Sciatic nerve (tissue), 2 donors: ENCODE measurements at regions not wholly inside any gene's neighbourhood (a gene's known extent, or its start where the extent isn't known, plus 50 kb on each side); places are given as distances from the start of the nearest gene placed in this dataset.

Experiments used
- ATAC-seq: fragments of 200-7000 bp; cut with Tn5 transposase; one replicate; pipeline ENCODE4 v1.9.1; 2020; ENCODE audit warnings: mild to moderate bottlenecking, moderate library complexity
- DNase-seq: peaks from one replicate; pipeline ENCODE4 v3.0.0-alpha.2; 2020; ENCODE audit warnings: low spot score
- intact Hi-C: fragments of 100-400 bp; cut with DNase I; formaldehyde crosslinking; loops from one replicate; pipeline ENCODE4 v1.14.2; 2022
- donor health status: DM: no; HTN: no; CAD: no.
- donor health status: DM: no; HTN: no; CAD: no.

DNA sequence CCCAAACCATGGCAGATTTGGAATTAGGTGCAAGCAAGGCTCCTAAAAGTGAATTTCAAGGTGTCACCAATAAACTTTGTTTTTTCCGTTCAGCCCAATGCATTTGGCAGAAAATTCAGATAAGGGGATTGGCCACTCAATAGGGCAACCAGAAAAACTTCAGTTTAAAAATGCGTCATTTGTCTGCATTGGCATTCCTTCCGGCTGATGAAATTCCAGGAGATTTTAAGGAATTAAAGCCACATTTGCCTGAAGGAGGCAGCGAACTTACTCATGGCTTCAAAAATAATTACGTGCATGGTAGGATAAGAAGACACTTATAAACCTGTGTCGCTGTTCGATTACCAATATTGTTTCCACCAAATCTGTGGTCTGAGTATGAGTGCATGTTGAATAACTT lies 151.9 kb downstream of the SALL1 start:
- DNase-seq (no peak), ATAC-seq (no peak)
- intact Hi-C loops, result no loop called here

DNA sequence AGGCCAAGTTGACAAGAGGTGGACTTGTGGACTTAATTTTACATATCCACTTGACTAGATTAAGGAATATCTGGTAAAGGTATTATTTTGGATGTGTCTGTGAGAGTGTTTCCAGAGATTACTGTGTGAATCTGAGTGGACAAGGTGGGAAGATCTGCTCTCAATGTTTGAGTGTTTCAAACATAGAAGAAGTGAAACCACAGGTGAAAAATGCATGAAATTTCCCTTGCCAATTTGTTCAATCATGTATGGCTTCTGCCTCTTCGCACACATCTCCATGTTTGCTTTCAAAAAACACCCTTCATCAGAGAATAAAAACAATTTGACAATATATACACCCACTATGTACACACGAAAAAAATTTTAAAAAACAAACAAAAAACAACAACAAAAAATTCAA lies 152.7 kb downstream of the SALL1 start:
- DNase-seq, result no peak
- ATAC-seq, result no peak
- intact Hi-C loops, result no loop called here

DNA sequence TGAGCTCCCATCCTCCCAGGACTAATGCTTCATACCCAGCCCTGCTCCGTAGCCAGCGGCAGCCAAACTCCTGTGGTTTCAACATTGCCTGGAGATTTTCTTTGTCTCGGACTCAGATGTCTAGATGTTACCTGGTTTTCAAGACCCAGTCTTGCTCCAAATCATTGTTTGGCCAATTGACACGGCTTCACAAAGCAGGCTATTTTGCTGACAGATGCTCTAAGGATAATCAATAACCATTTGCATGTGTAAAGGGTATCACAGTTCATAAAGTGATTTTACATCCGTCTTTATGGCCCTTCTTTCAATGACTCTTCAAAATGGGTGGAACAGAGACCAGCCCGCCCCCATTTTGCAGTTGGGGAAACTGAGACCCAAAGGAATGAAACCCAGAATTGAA lies 153.4 kb downstream of the SALL1 start:
- no peak for ATAC-seq
- intact Hi-C loops, result no loop called here
- DNase-seq, result no peak

DNA sequence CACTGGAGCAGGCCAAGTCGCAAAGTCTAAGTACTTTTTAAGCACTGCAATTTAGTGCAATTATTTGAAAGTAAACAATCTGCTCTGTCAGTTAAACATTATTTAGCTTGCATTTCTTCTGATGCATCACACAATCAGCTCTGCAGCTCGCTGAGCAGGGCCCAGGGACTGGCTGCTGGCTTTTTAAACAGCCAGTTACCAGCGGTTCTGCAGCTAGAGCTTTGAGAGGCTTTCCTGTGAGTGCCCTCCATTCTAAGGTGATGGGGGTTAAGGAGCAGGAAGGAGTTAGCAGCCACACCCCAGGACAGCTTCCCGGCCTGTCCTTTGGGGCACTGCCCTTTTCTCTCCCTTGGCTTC lies 154.3 kb downstream of the SALL1 start:
- ATAC-seq (no peak), DNase-seq (no peak)
- intact Hi-C loops, result no loop called here

DNA sequence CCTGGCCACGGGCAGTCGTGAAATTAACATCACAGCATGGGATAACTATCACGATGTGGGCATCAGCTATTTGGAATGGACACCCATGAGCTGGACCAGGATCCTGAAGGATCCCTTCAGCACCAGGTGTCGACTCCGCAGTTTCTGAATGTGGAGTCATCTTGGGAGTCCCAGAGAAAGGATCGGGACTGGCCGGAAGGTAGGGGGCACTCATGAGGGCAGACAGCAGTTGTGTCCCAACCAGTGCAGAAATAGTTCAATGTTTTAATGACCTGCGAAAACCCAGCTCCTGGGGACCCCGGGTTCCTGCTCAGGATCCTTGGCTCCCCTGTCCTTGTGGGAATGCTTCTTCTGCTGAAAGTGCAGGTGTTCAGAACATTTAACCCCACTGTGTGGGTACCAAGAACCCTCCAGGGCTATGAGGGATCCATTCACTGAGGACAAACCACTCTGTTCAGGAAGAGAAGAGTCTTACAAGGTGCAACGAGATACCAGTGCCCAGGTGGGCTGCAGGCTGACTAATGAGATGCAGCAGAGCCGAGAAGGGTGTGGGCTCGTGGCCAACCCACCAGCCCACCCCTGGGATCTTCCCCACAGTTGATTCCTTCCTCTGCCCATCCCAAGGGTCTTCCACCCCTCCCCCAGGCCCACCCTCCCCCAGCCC lies 154.8 kb downstream of the SALL1 start:
- intact Hi-C loops, result no loop called here
- DNase-seq (no peak), ATAC-seq (no peak)

DNA sequence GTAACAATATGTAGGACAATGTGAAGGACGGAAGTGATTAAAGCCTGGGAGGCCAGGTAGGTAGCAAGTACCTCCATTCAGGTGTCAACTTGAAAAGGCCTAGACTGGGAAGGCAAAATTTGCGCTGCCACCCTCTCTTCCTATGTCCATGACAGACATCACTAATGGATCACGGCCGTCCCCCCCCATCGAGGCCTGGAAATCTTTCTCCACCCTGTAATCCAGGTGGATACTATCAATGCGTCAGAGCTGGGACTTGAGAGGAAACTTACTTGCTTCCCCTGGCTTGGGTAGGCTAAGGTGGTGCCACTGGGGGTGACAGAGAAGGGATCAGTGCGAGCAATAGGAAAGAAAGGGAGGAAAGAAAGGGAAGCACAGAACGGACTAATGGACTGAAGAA lies 156.1 kb downstream of the SALL1 start:
- DNase-seq (no peak), ATAC-seq (no peak)
- intact Hi-C loops, result no loop called here

DNA sequence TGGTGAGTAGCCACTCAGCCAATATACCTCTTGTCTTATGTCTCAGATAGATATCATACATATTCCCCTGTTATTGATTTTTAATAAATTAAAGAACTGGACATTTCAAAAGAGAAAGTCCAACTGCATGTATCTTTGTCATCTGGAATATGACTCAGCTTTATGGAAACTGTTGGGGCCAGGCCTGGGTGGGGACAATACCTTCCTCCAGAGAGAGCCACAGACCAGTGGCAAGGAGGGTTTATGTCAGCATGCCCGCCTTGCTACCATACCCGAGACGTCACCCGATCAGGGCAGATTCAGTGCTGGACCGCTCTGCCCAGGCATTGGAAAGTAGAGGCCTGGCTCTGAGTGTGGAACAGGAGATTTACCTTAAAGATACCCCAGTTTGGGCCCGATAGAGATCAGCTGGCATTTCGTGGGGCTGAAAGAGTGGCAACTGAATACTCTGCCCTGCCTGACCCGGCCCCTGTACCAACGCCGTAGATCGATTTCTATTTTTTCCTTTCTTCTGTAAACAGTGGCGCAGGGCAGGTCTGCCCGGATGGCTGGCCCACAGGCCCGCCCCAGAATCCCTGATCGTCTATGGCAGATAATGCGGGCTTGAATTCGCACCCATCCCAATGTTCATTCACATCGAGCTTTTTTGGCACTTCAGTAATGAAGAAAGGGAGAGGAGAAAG lies 158.6 kb downstream of the SALL1 start:
- DNase-seq, result no peak
- no peak for ATAC-seq
- intact Hi-C loops, result no loop called here

DNA sequence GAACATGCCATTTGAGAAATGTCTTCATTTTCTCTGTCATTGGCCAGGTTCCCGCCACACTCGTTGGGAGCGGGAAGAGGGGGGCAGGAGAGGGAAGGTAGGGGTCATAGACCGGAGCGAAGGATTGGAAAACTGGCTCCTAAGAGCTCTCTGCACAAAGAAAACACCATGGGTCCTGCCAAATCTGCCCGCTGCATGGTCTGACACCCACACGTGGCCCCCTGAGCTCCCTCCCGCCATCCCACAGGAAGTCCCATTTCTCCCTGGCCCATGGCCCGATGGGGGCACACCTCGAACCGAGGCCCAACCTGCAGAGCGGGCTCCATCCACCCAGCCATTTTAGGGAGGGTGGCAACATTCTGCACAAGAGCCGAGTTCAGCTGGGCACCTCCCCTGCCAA lies 159.6 kb downstream of the SALL1 start:
- DNase-seq (no peak), ATAC-seq (no peak)
- intact Hi-C loops, result no loop called here

DNA sequence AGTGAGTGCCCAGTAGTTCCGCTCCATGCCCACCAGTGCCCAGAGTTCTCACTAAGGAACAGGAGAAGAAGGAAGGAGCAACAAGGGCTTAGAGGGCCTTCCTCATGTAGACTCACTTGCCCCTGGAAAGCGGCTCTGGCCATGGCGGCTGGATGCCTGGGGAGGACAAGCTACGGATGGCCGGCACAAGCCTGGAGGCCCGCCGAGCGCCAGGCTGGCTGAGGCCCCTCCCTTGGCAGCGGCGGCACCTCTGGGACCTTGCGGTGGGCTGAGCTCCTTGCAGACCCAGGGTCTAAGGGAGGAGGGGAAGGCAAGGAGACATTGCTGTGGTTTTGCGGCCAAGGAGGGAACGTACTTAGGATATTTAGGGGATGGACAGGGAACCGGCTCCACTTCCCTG lies 160.1 kb downstream of the SALL1 start:
- ATAC-seq, result no peak
- no peak for DNase-seq
- intact Hi-C loops, result no loop called here

DNA sequence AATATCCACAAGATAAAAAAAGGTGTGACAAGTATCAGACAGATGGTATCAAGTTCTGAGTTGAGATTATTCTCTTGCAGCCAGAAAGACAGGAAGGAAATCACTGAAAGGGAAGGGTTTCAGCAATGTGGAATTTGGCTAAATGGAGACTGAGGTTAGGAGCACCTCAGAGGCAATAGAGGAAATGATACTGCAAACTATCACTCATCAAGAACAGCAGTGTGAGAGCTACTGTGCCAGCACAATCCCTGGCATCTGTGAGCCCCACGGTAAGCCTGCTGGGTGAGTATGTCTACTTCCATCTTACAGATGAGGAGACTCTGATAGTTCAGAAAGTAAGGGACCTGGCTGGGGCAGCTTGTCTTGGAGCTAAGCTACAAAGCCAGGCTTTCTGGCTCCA lies 162.0 kb downstream of the SALL1 start:
- ATAC-seq, result no peak
- intact Hi-C loops, result no loop called here

DNA sequence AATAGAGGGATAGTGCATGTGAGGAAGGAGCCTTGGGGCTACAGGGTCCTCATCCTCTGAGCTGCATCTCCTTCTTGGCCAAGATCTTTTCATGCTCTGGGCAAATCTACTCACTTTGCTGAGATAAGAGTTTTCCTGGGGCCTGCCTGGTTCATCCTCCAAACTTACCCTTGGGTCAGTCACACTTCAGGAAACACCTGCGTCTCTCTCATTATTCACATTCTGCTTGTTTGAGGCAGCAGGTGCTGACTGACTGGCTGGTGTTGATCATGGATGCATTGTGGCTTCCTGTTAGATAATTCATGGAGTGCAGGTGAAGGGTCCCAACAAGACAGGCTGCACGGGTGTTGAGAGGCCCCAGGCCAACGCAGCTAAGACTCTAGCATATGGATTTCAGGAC lies 162.6 kb downstream of the SALL1 start:
- DNase-seq (no peak), ATAC-seq (no peak)
- intact Hi-C loops, result no loop called here

More for the DNA sequence above, 162.0 kb downstream of the SALL1 start:
- DNase-seq, result no peak

DNA sequence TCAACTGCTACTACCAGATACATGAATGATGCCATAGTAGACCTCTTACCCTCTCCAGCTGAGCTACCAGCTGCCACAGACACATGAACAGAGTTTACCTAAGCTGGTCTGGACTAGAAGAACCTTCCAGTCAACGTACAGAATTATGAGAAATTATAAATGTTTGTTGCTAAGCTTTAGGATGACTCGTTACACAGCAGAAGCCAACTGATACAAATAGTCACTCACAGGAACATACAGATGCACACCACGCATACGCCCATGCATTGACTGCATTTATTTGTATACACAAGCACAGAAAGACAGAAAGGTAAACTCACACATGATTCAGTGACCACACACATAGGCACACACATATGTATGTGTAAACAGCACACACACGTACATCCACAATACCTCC lies 164.6 kb downstream of the SALL1 start:
- no peak for DNase-seq
- intact Hi-C loops, result no loop called here
- no peak for ATAC-seq

DNA sequence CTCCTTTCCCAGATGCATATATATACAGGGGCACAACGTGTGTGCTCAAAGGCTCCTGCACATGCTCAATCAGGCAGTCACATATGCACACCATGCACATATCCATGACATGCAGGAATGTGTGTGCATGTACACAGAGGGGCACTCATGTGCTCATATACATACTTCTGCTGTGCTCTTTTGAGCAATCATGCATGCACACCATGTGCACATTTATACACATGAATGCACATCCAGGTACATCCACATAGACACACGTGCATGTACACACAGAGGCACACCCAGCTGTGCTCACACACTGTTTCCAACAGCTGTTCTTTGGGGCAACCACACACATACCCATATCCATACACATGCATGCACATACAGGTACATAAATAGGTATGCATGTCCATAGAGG lies 165.3 kb downstream of the SALL1 start:
- no peak for ATAC-seq
- intact Hi-C loops, result no loop called here
- no peak for DNase-seq

DNA sequence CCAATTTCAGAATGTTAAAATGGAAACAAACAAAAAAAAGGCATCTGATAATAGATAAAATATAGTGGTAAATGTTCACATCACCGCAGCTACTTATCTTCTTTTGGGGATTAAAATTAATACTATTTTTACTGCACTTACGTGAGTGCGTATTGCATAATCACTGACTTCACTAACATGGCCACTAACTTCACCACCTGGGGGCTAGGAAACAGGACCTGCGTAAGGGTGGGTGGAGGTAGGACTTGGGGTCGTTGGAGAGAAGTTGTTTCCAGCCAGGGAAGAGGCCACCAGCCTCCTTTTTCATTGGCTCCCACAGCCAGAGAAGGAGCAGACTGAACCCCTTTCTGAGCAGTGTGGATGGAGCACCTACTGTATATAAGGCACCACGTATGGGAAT lies 166.4 kb downstream of the SALL1 start:
- intact Hi-C loops, result no loop called here
- ATAC-seq (no peak), DNase-seq (no peak)

DNA sequence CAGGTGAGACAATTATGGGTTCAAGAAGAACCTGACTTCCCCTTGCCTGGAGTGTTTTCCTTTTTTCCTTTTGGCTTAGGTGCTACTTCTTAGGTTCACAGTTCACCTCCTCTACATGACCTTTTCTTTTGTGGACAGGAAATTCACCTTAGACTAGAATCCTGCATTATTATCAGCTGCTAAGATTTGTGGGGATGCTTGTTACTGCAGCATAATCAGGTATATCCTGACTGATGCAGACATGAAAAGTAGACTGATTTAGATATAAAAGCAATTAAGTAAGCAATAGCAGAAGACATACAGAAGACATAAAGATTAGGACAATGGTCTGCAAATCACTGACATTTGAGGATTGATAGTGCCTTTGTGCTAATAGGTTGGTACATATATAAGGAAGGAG lies 168.3 kb downstream of the SALL1 start:
- DNase-seq, result no peak
- ATAC-seq, result no peak
- intact Hi-C loops, result no loop called here

DNA sequence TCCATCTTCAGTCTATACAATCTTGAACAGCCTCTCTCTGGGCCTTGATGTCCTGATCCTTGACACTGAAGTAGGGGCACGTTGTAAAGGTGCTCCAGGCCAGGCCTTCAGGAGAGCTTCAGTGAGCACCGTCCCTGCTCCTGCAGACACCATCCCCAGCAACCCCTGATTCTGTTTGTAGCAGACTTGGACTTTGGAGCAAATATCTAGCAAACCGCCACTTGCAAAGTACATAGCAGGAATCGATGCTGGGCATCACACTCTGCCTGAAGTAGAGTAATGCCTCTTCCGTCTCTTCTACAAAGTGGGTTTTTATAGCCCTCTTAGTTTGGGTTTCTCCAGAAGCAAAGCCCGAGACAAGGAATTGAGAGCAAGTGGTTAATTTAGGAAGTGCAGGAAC lies 169.1 kb downstream of the SALL1 start:
- intact Hi-C loops, result no loop called here
- ATAC-seq, result no peak
- no peak for DNase-seq

DNA sequence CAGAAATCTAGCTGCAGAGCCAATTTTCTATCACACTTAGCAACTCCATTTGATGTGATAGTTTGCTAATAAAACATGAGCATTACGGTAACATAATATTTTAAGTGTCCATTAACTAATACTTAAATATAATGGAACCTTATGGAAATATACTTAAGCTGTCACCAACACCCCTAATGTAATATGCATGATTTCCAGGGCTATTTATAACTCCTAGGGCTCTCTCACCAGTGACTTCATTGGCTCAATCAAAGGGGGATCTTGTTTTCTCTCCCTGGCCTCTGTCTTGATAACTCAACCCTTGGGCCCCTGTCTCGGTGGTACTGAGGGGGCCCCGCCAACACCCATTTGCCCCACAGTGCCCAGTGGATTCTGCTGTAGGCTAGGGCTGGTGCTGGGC lies 170.4 kb downstream of the SALL1 start:
- ATAC-seq (no peak), DNase-seq (no peak)
- intact Hi-C loops, result no loop called here

DNA sequence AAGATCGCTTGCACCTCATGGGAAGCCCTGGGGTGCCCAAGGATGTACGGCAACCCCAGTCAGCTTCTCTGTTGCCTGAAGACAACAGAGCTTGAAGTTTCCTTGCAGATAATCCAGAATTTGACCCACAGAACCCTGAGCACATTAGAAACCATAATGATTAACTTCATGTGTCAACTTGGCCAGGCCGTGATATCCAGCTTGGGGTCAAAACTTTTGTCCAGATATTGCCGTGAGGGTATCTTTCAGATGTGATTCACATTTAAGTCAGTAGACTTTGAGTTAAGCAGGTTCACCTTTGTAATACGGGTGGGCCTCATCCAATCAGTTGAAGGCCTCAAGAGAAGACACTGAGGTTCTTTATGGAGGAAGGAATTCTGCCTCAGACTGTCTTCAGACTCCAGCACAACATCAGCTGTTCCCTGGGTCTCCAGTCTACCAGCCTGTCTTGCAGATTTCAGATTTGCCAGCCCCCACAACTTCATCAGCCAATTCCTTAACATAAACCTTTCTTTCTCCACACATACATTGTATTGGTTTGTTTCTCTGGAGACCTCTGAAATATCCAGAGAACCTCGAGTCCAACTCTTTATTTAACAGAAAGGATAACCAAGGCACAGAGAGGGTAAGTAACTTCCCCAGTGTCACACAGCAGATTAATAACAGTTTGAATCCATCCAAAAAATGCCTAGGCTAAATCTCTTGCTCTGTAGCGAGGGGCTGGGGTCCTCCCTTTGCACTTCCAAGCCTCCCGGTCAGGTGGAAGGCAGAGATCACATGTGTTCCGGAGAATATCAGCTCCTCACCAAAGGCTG lies 171.1 kb downstream of the SALL1 start:
- no peak for DNase-seq
- intact Hi-C loops, result no loop called here
- no peak for ATAC-seq

DNA sequence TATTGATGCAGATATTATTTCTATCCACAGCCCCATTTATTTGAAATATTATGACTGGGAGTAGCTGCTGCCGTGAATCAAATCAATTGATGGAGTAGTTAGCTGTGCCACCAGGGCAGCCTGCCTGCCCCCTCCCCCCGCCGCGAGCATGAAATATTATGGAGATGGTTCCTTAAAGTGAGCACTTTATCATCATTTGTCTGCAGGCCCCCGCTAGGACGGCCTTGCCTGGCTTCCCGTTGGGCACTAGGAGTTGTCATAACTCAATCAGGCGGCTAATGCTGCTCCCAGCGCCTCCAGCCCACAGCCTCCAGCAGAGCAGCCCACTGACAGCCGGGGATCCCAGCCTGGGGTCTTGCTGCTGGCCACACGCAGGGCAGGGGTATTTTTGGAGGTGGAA lies 173.9 kb downstream of the SALL1 start:
- intact Hi-C loops, result no loop called here

DNA sequence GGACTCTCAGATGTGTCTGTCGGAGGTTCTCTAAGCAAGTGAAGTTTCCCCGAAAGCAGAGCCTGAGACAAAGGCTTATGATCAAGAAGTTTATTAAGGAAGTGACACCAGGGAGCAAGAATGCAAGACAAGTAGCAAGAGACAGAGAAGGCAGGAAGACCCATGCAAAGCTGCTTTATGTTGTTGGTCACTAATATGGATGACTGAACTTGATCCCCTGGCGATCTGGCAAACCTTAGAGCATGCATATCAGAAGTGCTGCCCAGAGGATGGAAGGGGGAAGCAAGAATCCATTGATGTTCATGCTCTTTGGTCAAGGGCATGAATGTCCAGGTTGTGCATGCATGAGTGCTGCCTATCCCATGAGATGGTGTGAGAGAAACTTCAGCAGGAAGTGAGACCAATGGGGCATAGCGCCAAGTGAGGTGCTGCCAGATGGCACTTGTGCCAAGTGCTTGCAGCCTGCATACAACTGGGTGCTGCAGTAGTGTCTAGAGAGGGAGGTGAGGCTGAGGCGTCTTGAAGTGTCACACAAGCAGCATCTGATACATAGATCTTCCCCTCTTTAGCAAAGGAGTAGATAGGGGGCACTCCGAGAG lies 176.5 kb downstream of the SALL1 start:
- ATAC-seq (no peak), DNase-seq (no peak)
- intact Hi-C loops, result loop anchor here (5.0 kb wide), 1 partner anchor 1438 kb away; no protein-coding TSS in a partner anchor

More for the DNA sequence above, 173.9 kb downstream of the SALL1 start:
- ATAC-seq (no peak), DNase-seq (no peak)
